NB4 (cell line): ENCODE measurements at regions not wholly inside any gene's neighbourhood (a gene's known extent, or its start where the extent isn't known, plus 50 kb on each side); places are given as distances from the start of the nearest gene placed in this dataset.

ENCODE experiments used
- CTCF ChIP-seq: IDR thresholded peaks from one replicate; pipeline ENCODE4 v1.5.1; 2012; ENCODE audit warnings: low read depth, low read length
- POLR2A ChIP-seq: IDR thresholded peaks from 2 replicates; pipeline ENCODE4 v1.6.1; 2011; ENCODE audit warnings: mild to moderate bottlenecking; ENCODE audit not compliant: insufficient read length; ENCODE audit errors: extremely low read depth

- no peak for TF ChIP-seq POLR2A
- no peak for TF ChIP-seq CTCF
Measured at GRCh38 chr4:72857216-72857615, 212.3 kb downstream of the COX18 start.
